SK-N-MC (cell line): ENCODE measurements at regions not wholly inside any gene's neighbourhood (a gene's known extent, or its start where the extent isn't known, plus 50 kb on each side); places are given as distances from the start of the nearest gene placed in this dataset.
"Not testable (repeated sequence)": the region's sequence is repeated elsewhere in the genome, so short reads cannot be mapped to it uniquely, and the experiment has no call there.

Source experiments
- DNase-seq: peaks from one replicate; pipeline ENCODE4 v3.0.0-alpha.2; 2011; ENCODE audit warnings: low read depth, low spot score
- H3K27ac ChIP-seq: fragments of 200-600 bp; sonication (generic); 2 replicates; pipeline ENCODE4 v1.5.1; 2016; ENCODE audit warnings: mixed run types
- H3K36me3 ChIP-seq: fragments of 200-600 bp; sonication (generic); 2 replicates; pipeline ENCODE4 v1.6.1; 2017; ENCODE audit warnings: antibody characterized with exemption, low read length, mixed read lengths; ENCODE audit not compliant: insufficient read depth
- H3K4me3 ChIP-seq: fragments of 200-600 bp; sonication (generic); 2 replicates; pipeline ENCODE4 v1.5.1; 2016
- H3K9ac ChIP-seq: fragments of 200-600 bp; sonication (generic); 2 replicates; pipeline ENCODE4 v1.8.0; 2017; ENCODE audit warnings: mixed run types, mixed read lengths; ENCODE audit not compliant: insufficient read length
- H3K9me3 ChIP-seq: fragments of 200-600 bp; sonication (generic); 2 replicates; pipeline ENCODE4 v1.6.1; 2017; ENCODE audit warnings: low read depth, mild to moderate bottlenecking, antibody characterized with exemption, low read length, moderate library complexity, mixed read lengths
- EZH2 ChIP-seq: fragments of 200-600 bp; sonication (generic); IDR thresholded peaks from one replicate; pipeline ENCODE4 v1.6.1; 2017; ENCODE audit warnings: antibody characterized with exemption
- FOXP2 ChIP-seq: optimal IDR thresholded peaks from 2 replicates; pipeline ENCODE3; 2011; ENCODE audit warnings: mild to moderate bottlenecking, moderate library complexity; ENCODE audit not compliant: insufficient read depth; ENCODE audit errors: extremely low read length, control extremely low read depth
- POLR2AphosphoS5 ChIP-seq: IDR thresholded peaks from 2 replicates; pipeline ENCODE4 v1.6.1; 2012; ENCODE audit warnings: mild to moderate bottlenecking, low read depth, low read length, borderline replicate concordance

- Histone ChIP-seq H3K36me3 (peaks cover 13% of the 10 kb centered on the region; the same call in 1 of the 2 replicates), H3K9ac (peak overlapping the region; percentile 68), H3K9me3 (peaks cover 14% of the 10 kb centered on the region), H3K4me3 (peak overlapping the region; percentile 69), H3K27ac (peak overlapping the region; percentile 100)
- peak; percentile 76 for DNase-seq
- TF ChIP-seq EZH2 (no peak), POLR2AphosphoS5 (0 out of 2 replicates have a peak, but pooled peaks have one; percentile 40)
These were observed 67.1 kb upstream of the DCN start for GRCh38 chr12:91249518-91250272.

GRCh38 chr12:91249054-91249453 lies 66.4 kb upstream of the DCN start:
- Histone ChIP-seq H3K4me3 (peak overlapping the region; percentile 70), H3K27ac (peak overlapping the region; percentile 100), H3K9me3 (peaks cover 14% of the 10 kb centered on the region), H3K36me3 (peaks cover 13% of the 10 kb centered on the region; the same call in 1 of the 2 replicates), H3K9ac (peak overlapping the region; percentile 71)
- TF ChIP-seq FOXP2 (no peak), POLR2AphosphoS5 (peak; percentile 45; the same call in 1 of the 2 replicates)
- DNase-seq = peak; percentile 89

- not testable (repeated sequence) for H3K4me3 ChIP-seq, H3K36me3 ChIP-seq, H3K27ac ChIP-seq, H3K9ac ChIP-seq, H3K9me3 ChIP-seq, DNase-seq
These were observed 60.6 kb upstream of the DCN start for GRCh38 chr12:91243177-91243576.

DNA sequence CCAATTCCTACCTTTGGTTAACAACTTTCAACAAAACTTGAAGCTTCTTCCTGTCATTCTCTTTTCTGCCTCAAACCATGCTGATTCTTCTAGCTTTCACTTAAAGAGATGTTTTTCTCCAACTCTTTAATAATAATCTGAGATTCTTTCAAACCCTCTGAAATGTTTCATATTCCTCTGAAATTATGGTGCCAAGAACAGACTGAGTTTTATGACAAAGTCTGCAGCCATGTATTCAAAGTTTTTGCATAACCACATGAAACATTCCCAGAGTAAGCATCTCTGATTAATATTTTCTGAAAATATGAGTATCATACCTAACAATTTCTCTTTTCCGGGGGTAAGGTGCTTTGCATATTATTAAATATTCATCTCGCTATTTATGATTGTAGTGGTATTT lies 59.1 kb upstream of the DCN start:
- no peak overlapping the region for H3K4me3 ChIP-seq
- no peak for DNase-seq
- H3K9ac ChIP-seq = no peak overlapping the region
- TF ChIP-seq POLR2AphosphoS5 = no peak
- no peak for TF ChIP-seq EZH2
- TF ChIP-seq FOXP2 = no peak
- H3K36me3 ChIP-seq = no peaks in the 10 kb centered on the region; the same call in 1 of the 2 replicates
- H3K27ac ChIP-seq = peak overlapping the region; percentile 76; the same call in 1 of the 2 replicates
- peaks cover 4% of the 10 kb centered on the region; the same call in 1 of the 2 replicates for H3K9me3 ChIP-seq

GRCh38 chr12:91240386-91241095 lies 57.9 kb upstream of the DCN start:
- H3K27ac ChIP-seq = peak overlapping the region; percentile 76
- no peak for TF ChIP-seq FOXP2
- TF ChIP-seq POLR2AphosphoS5 = no peak
- TF ChIP-seq EZH2 = no peak
- no peaks in the 10 kb centered on the region for H3K36me3 ChIP-seq
- H3K9ac ChIP-seq = no peak overlapping the region
- H3K4me3 ChIP-seq = peak overlapping the region; percentile 41; the same call in 1 of the 2 replicates
- H3K9me3 ChIP-seq = no peaks in the 10 kb centered on the region
- DNase-seq = no peak

DNA sequence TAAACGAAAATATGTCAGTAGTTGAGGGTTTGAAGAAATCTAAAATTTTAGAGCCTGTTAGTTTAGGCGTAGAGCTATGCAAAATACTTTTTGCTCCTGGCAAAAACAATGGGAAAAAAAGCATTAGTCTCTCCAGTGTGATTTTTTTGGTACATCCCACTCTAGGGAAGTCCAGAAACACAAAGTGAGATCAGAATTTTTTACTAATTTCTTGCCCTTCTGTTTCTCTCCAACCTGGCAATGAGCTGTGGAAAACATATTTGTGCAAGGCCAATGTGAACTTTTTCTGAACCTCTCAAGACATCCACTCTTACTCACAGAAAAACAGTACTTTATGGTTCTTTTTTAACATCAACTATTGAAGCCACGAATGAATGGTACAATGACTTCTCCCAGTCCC lies 56.9 kb upstream of the DCN start:
- no peak overlapping the region for H3K9ac ChIP-seq
- H3K4me3 ChIP-seq = no peak overlapping the region
- no peaks in the 10 kb centered on the region for H3K9me3 ChIP-seq
- no peaks in the 10 kb centered on the region for H3K36me3 ChIP-seq
- no peak for DNase-seq
- peak overlapping the region; percentile 22; the same call in 1 of the 2 replicates for H3K27ac ChIP-seq
- TF ChIP-seq FOXP2 (no peak), EZH2 (no peak), POLR2AphosphoS5 (no peak)
